ENCODE measurements at regions not wholly inside any gene's neighbourhood (a gene's known extent, or its start where the extent isn't known, plus 50 kb on each side); places are given as distances from the start of the nearest gene placed in this dataset.

DNA sequence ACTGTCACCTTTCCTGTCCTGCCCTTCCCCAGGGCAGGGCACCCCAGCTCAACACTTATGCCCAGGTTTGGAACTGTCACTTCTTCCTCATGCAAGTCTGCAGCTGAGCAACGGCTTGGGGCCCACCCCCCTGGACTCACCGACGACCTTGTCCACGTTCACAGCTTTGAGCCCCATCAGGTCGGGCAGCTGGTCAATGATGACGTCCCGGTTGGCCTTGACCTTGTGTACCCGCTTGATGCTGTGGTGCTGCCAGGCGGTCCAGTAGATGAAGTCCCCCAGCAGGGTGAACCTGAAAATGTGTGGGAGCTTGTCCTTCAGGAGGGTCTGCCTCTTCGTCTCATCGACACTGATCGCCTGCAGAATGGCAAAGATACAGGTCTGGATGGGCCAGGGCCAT is 135.0 kb downstream of the CRYBB2 start:
- DNase-seq (ENCODE audit: low read depth in 1 of 2, low spot score in 1 of 2): no peak
- in situ Hi-C loops (cut with HindIII; ENCODE audit: low pct_unique_long_range_greater_than_20kb, low sequenced_read_pairs): no loop called here
- TF ChIP-seq JUND (IDR thresholded peaks at IDR 0.05; ENCODE audit: low read depth): no peak

DNA sequence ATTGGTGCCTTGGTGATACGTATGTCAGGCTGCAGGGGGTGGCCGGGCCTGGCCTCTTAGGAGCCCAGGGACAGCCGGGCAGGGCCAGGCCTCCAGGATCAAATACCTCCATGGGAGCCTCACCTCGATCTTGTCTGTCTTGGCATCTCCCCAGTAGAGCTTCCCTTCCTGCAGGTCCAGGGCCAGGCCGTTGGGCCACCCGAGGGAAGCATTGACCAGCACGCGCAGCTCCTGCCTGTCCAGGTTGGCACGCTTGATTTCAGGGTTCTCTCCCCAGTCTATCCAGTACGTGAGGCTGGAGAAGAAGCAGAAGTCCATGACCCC is 137.7 kb downstream of the CRYBB2 start:
- no peak for TF ChIP-seq JUND (IDR thresholded peaks at IDR 0.05; ENCODE audit: low read depth)
- in situ Hi-C loops (cut with HindIII; ENCODE audit: low pct_unique_long_range_greater_than_20kb, low sequenced_read_pairs): no loop called here
- no peak for DNase-seq (ENCODE audit: low read depth in 1 of 2, low spot score in 1 of 2)

DNA sequence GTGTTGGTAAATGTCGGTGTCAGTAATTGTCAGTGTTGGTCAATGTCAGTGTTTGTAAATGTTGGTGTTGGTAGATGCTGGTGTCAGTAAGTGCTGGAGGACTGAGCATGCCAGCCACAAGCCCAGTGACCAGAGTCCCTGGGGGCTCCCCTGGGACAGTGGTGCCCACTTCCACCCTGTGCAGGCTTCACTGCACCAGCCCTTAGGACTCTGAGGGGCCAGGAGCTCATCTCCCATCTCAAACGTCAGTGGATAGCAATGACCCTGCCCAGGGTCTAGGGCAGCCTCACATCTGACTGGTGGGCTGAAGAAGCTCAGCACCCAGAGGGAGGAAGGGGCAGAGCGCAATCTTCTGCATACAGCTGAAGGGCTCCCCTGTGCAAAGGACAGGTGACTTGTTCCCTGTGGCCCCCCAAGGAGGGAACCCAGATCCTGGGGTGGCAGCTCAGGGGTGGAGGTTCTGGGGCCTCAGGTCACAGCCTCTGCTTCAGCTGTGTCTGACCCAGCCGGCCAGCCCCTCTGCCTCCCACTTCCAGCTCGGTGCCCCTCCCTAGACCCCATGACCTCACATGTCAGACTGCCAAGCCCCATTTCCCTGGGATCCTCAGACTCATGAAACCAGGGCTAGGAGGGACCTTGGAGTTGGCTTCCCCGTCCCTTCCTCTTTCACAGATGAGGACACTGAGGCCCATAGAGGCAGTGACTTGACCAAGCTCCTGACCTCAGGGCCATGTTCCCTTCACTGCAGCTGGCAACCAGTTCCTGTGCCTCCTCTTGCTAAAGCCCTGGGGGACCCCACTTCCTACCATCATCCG is 138.4 kb downstream of the CRYBB2 start:
- no peak for DNase-seq (ENCODE audit: low read depth in 1 of 2, low spot score in 1 of 2)
- no peak for TF ChIP-seq JUND (IDR thresholded peaks at IDR 0.05; ENCODE audit: low read depth)
- in situ Hi-C loops (cut with HindIII; ENCODE audit: low pct_unique_long_range_greater_than_20kb, low sequenced_read_pairs): no loop called here

- in situ Hi-C loops (cut with HindIII; ENCODE audit: low pct_unique_long_range_greater_than_20kb, low sequenced_read_pairs): no loop called here
- DNase-seq (ENCODE audit: low read depth in 1 of 2, low spot score in 1 of 2): no peak
- no peak for TF ChIP-seq JUND (IDR thresholded peaks at IDR 0.05; ENCODE audit: low read depth)
Measured at GRCh38 chr22:25358421-25359170, 139.2 kb downstream of the CRYBB2 start.

DNA sequence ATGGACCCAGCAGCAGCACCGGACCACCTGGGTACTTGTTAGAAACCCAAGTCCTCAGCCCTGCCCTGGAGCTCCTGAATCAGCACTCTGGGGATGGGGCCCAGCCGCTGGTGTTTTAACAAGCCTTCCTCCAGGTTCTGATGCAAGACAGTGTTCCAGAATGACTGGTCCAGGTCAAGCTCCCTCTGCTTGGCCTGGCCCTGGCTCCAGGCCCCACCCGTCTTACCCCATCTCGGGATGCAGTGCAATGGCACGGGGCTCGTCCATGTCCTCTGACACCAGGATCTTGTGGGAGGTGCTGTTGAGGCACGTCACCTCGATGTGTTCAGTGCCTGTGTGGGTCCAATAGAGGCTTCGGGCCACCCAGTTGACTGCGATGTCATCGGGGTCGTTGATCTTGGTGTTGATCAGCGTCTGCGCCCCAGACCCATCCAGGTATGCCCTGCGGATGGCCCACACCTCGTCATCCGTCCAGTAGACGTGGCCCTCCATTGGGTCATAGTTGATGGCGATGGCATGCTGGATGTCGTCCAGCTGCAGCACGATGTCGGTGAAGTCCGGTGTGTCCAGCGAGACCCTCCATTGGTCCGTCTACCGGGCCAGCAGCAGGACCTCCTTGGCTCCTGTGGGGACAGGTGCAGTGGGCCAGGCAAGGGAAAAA is 140.3 kb downstream of the CRYBB2 start:
- in situ Hi-C loops (cut with HindIII; ENCODE audit: low pct_unique_long_range_greater_than_20kb, low sequenced_read_pairs): no loop called here
- no peak for TF ChIP-seq JUND (IDR thresholded peaks at IDR 0.05; ENCODE audit: low read depth)
- no peak for DNase-seq (ENCODE audit: low read depth in 1 of 2, low spot score in 1 of 2)

DNA sequence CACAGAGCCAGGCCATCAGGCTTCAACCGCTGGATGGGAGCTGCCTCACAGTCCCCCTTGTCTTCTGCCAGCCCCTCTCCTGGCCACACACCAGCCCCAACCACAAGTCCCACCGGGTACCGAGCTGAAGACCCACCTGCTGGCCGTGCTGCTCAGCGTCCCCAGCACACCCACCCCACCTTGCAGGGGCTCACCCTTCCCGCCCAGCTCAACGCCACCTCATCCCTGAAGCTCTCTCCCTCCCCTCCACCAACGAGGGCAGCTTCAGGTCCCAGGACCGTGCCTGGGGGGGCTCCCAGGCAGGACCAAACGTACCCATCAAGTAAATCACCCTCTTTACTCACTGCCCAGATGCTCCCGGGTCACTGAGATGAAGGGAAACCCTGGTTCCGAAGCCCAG is 141.0 kb downstream of the CRYBB2 start:
- TF ChIP-seq JUND (IDR thresholded peaks at IDR 0.05; ENCODE audit: low read depth): no peak
- DNase-seq (ENCODE audit: low read depth in 1 of 2, low spot score in 1 of 2): no peak
- in situ Hi-C loops (cut with HindIII; ENCODE audit: low pct_unique_long_range_greater_than_20kb, low sequenced_read_pairs): no loop called here

DNA sequence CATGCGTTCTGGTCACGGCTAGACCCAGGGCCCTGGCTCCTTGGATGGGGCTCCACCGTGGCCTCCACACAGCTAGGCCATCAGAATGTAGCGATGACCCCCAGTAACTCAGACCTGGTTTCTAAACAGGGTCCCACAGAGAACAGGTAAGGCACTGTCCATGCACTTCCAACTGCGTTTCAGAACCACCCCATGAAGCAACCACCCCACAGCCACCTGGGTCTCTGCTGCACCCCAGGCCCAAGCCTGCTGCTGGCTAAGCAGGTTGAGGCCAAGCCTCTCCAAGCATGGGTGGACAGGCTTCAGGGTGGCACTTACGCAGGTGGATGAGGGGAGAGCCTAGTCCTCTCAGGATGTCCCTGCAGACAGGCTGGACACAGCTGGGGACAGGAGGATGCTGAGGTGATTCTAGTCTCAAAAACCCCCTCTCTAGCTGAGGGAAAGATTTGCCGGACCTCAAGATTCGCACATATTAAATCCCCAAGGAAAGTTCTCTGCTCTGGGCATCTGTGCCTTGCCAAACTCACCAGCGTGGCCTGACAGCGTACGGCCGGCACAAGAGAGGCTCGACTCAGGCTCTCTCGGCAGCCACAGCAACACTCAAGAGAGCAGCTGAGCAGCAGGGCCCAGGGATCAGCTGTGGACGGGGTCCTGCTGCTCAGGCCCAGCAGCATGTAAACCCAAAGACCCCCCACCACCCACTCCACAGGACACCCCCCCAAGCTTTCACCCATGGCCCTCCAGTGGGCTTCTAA is 141.6 kb downstream of the CRYBB2 start:
- in situ Hi-C loops (cut with HindIII; ENCODE audit: low pct_unique_long_range_greater_than_20kb, low sequenced_read_pairs): no loop called here
- no peak for TF ChIP-seq JUND (IDR thresholded peaks at IDR 0.05; ENCODE audit: low read depth)
- DNase-seq (ENCODE audit: low read depth in 1 of 2, low spot score in 1 of 2): no peak

- TF ChIP-seq JUND (IDR thresholded peaks at IDR 0.05; ENCODE audit: low read depth): no peak
- DNase-seq (ENCODE audit: low read depth in 1 of 2, low spot score in 1 of 2): no peak
- in situ Hi-C loops (cut with HindIII; ENCODE audit: low pct_unique_long_range_greater_than_20kb, low sequenced_read_pairs): no loop called here
Measured at GRCh38 chr22:25361899-25362214, 142.4 kb downstream of the CRYBB2 start.

GRCh38 chr22:25362215-25362882 is 142.9 kb downstream of the CRYBB2 start:
- peak; percentile 56 to 66 for DNase-seq (ENCODE audit: low read depth in 1 of 2, low spot score in 1 of 2)
- in situ Hi-C loops (cut with HindIII; ENCODE audit: low pct_unique_long_range_greater_than_20kb, low sequenced_read_pairs): no loop called here
- no peak for TF ChIP-seq JUND (IDR thresholded peaks at IDR 0.05; ENCODE audit: low read depth)

DNA sequence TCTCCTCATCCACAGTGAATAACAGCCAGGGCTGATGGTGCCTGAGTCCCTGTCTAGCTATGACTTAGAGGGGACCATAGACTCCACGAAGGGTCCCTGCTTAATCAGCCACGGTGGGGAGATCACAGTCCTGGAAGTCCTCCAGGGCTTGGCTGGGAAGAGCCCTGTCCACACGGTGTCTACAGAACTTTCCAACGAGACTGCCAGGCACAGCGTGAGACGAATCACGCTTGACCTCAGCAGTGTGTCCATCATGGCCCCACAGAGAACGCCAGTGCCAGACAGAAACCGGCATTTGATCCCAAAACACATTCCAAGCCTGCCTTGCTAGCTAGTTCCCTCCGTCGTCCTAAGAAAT is 143.4 kb downstream of the CRYBB2 start:
- TF ChIP-seq JUND (IDR thresholded peaks at IDR 0.05; ENCODE audit: low read depth): no peak
- in situ Hi-C loops (cut with HindIII; ENCODE audit: low pct_unique_long_range_greater_than_20kb, low sequenced_read_pairs): no loop called here
- no peak for DNase-seq (ENCODE audit: low read depth in 1 of 2, low spot score in 1 of 2)

- in situ Hi-C loops (cut with HindIII; ENCODE audit: low pct_unique_long_range_greater_than_20kb, low sequenced_read_pairs): no loop called here
Measured at GRCh38 chr22:25363474-25363873, 144.0 kb downstream of the CRYBB2 start.

GRCh38 chr22:25364281-25364680 is 144.8 kb downstream of the CRYBB2 start:
- no peak for TF ChIP-seq JUND (IDR thresholded peaks at IDR 0.05; ENCODE audit: low read depth)
- DNase-seq (ENCODE audit: low read depth in 1 of 2, low spot score in 1 of 2): no peak
- in situ Hi-C loops (cut with HindIII; ENCODE audit: low pct_unique_long_range_greater_than_20kb, low sequenced_read_pairs): no loop called here

More at GRCh38 chr22:25363474-25363873, 144.0 kb downstream of the CRYBB2 start:
- no peak for DNase-seq (ENCODE audit: low read depth in 1 of 2, low spot score in 1 of 2)
- no peak for TF ChIP-seq JUND (IDR thresholded peaks at IDR 0.05; ENCODE audit: low read depth)
